ENCODE measurements at regions not wholly inside any gene's neighbourhood (a gene's known extent, or its start where the extent isn't known, plus 50 kb on each side); places are given as distances from the start of the nearest gene placed in this dataset.

DNA sequence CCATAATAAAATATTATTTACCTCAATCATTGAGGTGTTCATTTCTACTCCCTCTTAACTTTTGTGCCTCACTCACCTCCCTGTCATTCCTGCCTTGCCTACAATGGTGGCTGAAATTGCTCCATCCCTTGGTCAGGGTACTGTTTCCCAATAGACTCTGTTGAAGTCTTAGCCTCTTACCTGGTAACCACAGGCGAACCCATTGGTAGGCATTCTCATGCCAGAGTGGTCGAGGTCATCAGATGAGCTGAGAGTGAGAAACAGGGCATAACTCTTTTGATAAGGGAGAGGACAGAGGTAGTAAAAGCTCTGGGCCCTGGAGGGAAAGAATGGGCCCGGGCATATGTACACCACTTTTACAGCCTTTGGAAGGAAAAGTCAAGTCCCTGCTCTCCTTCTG is 265.6 kb downstream of the ARRDC4 start:
- no peaks in the 10 kb centered on the region for H3K9me3 Mint-ChIP-seq
- no peaks in the 10 kb centered on the region for H3K4me1 Mint-ChIP-seq (ENCODE audit: low read depth)
- no peaks in the 10 kb centered on the region for H3K36me3 Mint-ChIP-seq (ENCODE audit: low read depth)
- no peak overlapping the region for H3K27ac Mint-ChIP-seq
- H3K4me3 Mint-ChIP-seq = no peak overlapping the region
- peaks cover 4% of the 10 kb centered on the region for H3K27me3 Mint-ChIP-seq

DNA sequence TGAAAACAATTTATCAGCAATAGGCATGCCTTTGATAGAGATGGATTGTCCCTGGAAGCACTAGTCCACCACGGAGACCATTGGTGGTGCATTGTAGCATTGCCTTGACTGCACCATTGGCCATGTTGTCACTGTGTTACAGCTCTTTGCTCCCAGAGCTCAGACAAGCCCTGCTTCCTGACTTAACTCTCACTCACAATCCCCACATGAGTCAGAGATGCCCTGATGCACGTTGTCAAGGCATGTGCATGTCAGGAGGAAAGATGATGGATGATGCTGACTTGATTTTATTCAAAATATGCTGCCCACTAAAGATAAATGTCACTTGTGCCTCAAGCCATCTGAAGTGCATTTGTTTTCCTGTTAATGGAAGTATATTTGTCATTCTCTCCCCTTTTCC is 266.1 kb downstream of the ARRDC4 start:
- H3K36me3 Mint-ChIP-seq (ENCODE audit: low read depth) = no peaks in the 10 kb centered on the region
- no peaks in the 10 kb centered on the region for H3K4me1 Mint-ChIP-seq (ENCODE audit: low read depth)
- no peak overlapping the region for H3K4me3 Mint-ChIP-seq
- H3K9me3 Mint-ChIP-seq = no peaks in the 10 kb centered on the region
- H3K27me3 Mint-ChIP-seq = peaks cover 4% of the 10 kb centered on the region
- H3K27ac Mint-ChIP-seq = no peak overlapping the region

DNA sequence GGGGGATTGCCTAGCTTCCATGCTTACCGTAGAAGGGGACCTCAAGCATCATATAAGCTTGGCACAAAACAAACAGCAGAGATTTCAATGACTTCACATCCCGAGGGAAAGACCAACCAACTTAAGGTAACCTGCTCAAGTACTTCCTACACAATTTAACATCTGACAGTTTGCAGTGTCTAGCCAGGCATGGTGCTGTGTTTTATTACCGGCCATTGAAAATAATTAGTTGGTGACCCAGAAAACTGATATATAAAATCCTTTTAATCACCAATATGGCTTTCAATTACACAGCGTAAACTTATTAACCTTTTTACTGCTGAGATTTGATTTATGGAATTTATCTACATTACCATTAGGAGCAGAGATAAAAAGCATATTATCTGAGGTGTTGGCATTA is 268.3 kb downstream of the ARRDC4 start:
- Mint-ChIP-seq H3K27me3 (peaks cover 4% of the 10 kb centered on the region), H3K27ac (no peak overlapping the region), H3K4me1 (ENCODE audit: low read depth) (no peaks in the 10 kb centered on the region), H3K4me3 (no peak overlapping the region), H3K36me3 (ENCODE audit: low read depth) (no peaks in the 10 kb centered on the region), H3K9me3 (peaks cover 4% of the 10 kb centered on the region)

DNA sequence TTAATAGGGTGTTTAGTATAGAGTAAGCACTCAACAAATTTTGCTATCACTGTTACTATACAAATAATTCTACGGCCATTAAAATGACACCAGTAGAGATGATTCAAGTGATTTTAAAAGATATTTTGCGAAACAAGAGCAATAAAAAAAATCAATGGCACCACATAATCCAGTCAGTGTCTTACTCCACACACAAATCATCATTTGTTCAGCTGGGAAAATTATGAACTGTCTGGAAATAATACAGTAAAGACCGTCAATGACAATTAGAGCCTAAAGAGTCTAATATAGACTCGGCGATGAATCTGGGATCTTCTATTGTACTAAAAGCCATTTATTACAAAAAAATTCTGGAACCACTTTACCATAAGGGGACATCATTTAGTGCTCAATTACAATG is 270.5 kb downstream of the ARRDC4 start:
- Mint-ChIP-seq H3K4me1 (ENCODE audit: low read depth) (no peaks in the 10 kb centered on the region), H3K4me3 (no peak overlapping the region), H3K9me3 (peaks cover 4% of the 10 kb centered on the region), H3K27me3 (peaks cover 4% of the 10 kb centered on the region), H3K27ac (no peak overlapping the region), H3K36me3 (ENCODE audit: low read depth) (no peaks in the 10 kb centered on the region)

DNA sequence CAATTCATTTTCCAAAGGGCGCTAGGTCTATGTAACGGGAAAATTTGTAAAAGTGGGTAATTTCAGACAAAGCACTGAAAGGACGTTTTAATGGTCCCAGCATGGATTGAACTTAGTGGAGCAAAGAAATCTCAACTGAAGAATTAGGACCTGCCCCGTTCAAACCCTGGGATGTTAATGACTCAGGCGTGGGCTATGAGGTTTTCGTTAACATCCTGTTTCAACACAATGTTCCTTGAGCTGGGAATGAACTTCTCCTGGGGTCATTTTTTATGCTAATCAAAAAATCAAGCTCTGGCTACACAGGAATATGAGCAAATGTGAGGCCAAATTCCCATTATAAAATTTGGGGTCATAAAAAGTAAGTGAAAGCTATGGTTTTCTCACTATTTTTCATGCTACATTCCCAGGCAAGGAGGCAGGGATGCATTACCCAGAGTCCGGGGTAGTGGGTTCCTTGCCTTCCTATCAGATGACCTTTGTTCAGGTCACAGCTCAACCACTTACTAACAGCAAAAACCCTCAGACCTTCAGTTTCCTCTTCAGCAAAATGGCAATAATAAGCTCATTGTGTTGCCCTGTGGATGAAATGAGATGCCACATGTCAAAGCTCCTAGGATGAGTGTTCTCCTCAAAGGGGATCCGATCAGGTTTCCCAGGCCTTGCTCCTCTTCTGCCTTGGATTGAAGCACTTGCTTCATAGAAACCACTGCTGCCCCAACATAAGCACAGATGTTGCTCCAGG is 271.4 kb downstream of the ARRDC4 start:
- H3K27ac Mint-ChIP-seq = no peak overlapping the region
- H3K4me1 Mint-ChIP-seq (ENCODE audit: low read depth) = no peaks in the 10 kb centered on the region
- H3K27me3 Mint-ChIP-seq = peaks cover 4% of the 10 kb centered on the region
- H3K9me3 Mint-ChIP-seq = peaks cover 4% of the 10 kb centered on the region
- no peak overlapping the region for H3K4me3 Mint-ChIP-seq
- no peaks in the 10 kb centered on the region for H3K36me3 Mint-ChIP-seq (ENCODE audit: low read depth)

DNA sequence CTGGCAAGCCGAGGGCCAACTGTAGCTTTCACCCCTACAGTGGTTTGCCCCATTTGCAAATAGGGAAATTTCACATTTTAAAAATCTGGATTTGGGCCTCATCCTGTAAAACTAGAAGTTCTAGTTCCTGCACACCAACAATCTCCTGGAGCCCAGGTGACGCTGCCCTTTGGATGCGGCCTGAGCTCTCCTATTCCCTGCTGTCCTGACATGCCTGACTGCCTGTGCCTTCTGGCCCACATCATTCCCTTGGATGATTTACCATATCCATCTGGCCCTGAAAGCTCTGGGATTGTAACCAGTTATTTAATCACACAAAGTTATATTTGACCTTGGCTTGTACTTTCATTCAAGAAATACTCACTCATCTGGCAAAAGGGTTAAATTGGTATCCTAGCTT is 272.3 kb downstream of the ARRDC4 start:
- Mint-ChIP-seq H3K9me3 (peaks cover 4% of the 10 kb centered on the region), H3K4me3 (no peak overlapping the region), H3K27ac (no peak overlapping the region), H3K36me3 (ENCODE audit: low read depth) (no peaks in the 10 kb centered on the region), H3K4me1 (ENCODE audit: low read depth) (no peaks in the 10 kb centered on the region), H3K27me3 (peaks cover 4% of the 10 kb centered on the region)

DNA sequence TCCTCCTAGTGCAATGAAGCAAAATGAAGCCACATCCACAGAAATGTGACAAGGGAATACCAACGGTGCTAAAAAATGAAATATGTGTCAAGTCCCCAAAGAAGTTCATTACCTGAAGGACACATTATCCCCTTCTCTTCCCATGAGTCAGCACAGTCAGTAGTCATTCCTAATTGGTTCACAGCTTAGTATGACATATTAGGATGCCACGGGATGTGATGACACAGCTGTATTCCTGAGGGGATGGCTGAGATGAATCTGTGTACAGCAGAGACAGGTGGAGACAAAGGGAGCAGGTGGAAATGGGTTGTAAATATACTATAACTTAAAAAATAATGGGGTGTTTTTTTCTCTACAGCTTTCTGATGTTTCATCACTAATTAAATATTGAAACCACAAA is 273.4 kb downstream of the ARRDC4 start:
- peaks cover 6% of the 10 kb centered on the region for H3K27me3 Mint-ChIP-seq
- H3K9me3 Mint-ChIP-seq = peaks cover 4% of the 10 kb centered on the region
- H3K27ac Mint-ChIP-seq = no peak overlapping the region
- H3K36me3 Mint-ChIP-seq (ENCODE audit: low read depth) = no peaks in the 10 kb centered on the region
- H3K4me1 Mint-ChIP-seq (ENCODE audit: low read depth) = no peaks in the 10 kb centered on the region
- H3K4me3 Mint-ChIP-seq = no peak overlapping the region

DNA sequence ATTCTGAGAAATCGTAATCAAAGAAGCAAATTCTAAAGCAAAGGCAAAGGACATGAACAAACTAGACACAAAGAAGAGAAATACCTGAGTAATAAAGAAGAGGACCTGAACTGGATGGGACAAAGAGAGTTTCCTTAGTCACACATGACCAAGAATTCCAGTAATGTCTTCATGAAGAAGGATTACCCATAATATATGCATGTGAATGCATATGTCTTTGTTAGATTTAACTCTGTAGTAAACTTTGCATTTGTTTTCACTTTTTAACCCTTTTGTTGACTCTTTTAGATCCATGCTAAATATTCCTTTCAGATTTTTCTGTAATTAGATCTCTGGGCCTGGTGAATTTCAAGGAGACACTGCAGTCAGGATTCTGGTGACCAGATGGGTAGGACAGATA is 279.8 kb downstream of the ARRDC4 start:
- peaks cover 2% of the 10 kb centered on the region for H3K27me3 Mint-ChIP-seq
- no peak overlapping the region for H3K4me3 Mint-ChIP-seq
- H3K9me3 Mint-ChIP-seq = peaks cover 5% of the 10 kb centered on the region
- H3K4me1 Mint-ChIP-seq (ENCODE audit: low read depth) = no peaks in the 10 kb centered on the region
- H3K36me3 Mint-ChIP-seq (ENCODE audit: low read depth) = no peaks in the 10 kb centered on the region
- no peak overlapping the region for H3K27ac Mint-ChIP-seq

DNA sequence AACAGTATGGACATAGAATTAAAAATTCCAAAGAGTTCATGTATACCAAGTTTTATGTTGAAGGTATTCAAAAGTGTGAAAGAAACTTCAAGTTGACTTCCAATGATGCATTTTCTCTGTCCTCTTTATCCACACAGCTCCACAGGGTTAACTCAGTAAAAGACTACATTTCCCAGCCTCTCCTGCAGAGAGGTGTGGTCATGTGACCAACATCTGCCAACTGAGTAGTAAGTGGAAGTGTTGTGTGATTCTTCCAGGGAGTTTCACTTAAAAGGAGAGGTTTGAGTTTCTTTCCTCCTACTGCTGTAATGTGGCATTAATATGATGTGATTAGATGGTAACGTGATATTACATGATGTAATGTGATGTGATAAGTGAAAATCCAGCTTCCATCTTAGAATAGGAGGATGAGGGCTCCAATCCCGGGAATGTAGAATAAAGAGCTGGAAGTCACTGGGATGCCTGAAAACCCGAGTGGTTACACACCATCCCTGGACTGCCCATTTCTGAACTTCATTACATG is 280.6 kb downstream of the ARRDC4 start:
- Mint-ChIP-seq H3K36me3 (ENCODE audit: low read depth) (no peaks in the 10 kb centered on the region), H3K4me3 (no peak overlapping the region), H3K27ac (no peak overlapping the region), H3K27me3 (peaks cover 2% of the 10 kb centered on the region), H3K9me3 (peaks cover 5% of the 10 kb centered on the region), H3K4me1 (ENCODE audit: low read depth) (no peaks in the 10 kb centered on the region)

DNA sequence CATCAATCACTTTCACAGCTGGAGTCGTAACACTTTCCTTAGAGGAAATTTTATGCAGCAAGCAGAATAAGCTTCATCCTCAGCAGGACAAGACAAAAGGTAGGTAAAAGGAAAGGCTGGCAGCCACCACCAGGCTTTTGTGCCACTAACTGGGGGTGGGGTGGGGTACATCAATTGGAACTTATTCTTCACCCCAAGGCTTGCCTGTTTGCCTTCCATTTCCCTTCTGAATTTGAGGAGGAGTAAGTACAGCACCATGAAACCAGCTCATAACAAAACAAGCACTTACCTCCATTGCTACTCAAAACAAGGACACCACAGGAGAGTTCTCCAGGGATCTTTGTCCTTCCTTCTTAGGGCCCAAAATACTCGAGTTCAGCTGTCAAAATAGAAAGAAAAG is 296.8 kb downstream of the ARRDC4 start:
- no peak overlapping the region for H3K4me3 Mint-ChIP-seq
- H3K27ac Mint-ChIP-seq = no peak overlapping the region
- no peaks in the 10 kb centered on the region for H3K4me1 Mint-ChIP-seq (ENCODE audit: low read depth)
- H3K9me3 Mint-ChIP-seq = peaks cover 5% of the 10 kb centered on the region
- H3K27me3 Mint-ChIP-seq = peaks cover 2% of the 10 kb centered on the region
- no peaks in the 10 kb centered on the region for H3K36me3 Mint-ChIP-seq (ENCODE audit: low read depth)

DNA sequence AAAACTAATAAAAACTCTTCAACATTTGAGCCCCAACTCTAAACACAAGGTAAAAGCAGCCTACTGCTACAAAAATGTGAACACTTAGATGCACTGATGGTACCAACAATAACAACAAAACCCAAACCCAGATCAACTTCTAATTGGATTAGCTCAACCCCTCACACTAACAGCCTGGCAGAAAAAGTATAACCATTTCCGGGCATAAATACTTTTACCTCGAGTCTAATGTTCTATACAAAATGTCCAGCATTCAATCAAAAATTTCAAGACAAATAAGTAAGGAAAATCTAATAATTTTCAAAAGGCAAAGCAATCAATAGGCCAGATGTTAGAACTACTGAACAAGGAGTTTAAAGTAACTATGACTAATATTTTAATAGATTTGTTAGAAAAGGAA is 303.3 kb downstream of the ARRDC4 start:
- Mint-ChIP-seq H3K4me1 (ENCODE audit: low read depth) (no peaks in the 10 kb centered on the region), H3K27ac (no peak overlapping the region), H3K36me3 (ENCODE audit: low read depth) (no peaks in the 10 kb centered on the region), H3K4me3 (no peak overlapping the region), H3K9me3 (peaks cover 16% of the 10 kb centered on the region), H3K27me3 (no peaks in the 10 kb centered on the region)

DNA sequence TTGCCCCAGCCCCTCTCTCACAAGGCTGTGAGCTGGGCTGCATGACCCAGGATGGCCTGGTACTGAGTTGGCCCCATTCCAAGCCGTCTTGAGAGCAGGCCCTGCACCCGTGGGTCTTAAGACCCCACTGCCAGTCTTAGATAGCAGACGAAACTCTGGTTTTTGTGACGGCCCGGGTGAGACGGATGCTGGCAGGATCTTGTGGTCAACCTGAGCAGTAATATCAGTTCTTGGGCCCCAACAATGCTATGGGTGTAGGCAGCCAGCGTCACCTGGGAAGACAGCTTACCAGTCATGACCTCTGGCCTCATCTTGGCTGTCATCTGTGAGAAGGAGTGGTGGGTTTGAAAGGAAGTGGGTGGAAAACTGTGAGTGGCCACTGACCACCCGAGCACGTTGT is 305.8 kb downstream of the ARRDC4 start:
- H3K27ac Mint-ChIP-seq = no peak overlapping the region
- H3K36me3 Mint-ChIP-seq (ENCODE audit: low read depth) = no peaks in the 10 kb centered on the region

DNA sequence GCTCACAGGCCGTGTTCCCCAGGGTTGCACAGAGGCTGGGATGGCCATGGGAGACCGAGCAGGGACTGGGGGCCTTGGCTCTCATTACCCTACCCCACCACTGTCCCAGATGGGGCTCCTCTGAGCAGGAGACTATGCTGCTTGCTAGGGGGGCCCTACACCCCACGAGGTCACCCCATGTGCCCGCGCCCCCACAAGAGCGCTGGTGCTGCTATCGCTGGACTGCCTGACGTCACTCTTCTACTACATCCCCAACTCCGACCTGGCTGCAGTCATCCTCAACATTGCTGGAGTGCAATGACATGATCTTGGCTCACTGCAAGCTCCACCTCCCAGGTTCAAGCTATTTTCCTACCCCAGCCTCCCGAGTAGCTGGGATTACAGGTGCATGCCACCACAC is 307.7 kb downstream of the ARRDC4 start:
- Mint-ChIP-seq H3K4me1 (ENCODE audit: low read depth) (no peaks in the 10 kb centered on the region), H3K27ac (no peak overlapping the region), H3K36me3 (ENCODE audit: low read depth) (no peaks in the 10 kb centered on the region), H3K4me3 (no peak overlapping the region), H3K27me3 (no peaks in the 10 kb centered on the region), H3K9me3 (peaks cover 19% of the 10 kb centered on the region)

More for the DNA sequence above, 305.8 kb downstream of the ARRDC4 start:
- Mint-ChIP-seq H3K27me3 (no peaks in the 10 kb centered on the region), H3K4me1 (ENCODE audit: low read depth) (no peaks in the 10 kb centered on the region), H3K9me3 (peaks cover 19% of the 10 kb centered on the region), H3K4me3 (no peak overlapping the region)

DNA sequence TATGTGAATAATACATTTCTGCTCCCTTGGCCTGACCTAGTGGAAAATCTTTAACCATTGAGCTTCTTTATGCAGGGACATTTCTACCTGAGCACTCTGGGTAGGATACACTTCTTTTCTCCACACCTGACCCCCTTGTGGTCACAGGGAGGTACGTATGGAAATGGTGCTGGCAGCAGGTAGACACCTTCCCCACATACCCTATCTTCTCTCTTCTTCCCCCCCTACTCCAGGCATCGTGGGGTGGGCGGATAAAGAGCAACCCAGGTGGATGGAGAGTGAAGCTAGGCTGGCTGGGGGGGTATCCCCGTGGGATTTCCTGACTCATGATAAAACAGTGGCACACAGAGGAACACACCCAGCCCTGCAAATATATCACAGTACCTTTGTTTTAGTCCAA is 312.1 kb downstream of the ARRDC4 start:
- no peak overlapping the region for H3K4me3 Mint-ChIP-seq
- H3K4me1 Mint-ChIP-seq (ENCODE audit: low read depth) = no peaks in the 10 kb centered on the region
- peaks cover 8% of the 10 kb centered on the region for H3K9me3 Mint-ChIP-seq
- no peak overlapping the region for H3K27ac Mint-ChIP-seq
- H3K36me3 Mint-ChIP-seq (ENCODE audit: low read depth) = no peaks in the 10 kb centered on the region
- no peaks in the 10 kb centered on the region for H3K27me3 Mint-ChIP-seq

DNA sequence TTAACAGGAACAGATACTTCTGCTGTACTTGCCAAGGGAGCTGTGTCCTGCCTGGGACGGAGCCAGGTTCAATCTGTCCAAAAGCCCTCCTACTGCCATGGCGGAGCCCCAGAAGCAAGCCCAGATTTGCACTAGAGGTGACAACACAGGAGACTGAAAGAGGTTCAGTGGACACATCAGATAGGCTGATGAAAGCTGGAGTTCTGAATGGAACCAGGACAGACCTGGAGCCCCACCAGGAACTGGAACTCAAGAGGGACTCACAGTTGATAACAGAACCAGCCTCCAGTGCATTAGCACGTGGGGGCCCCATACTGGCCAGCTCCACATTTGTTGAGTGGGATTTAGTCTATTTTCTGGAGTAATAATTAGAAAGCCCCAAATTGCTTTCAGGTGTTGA is 315.5 kb downstream of the ARRDC4 start:
- H3K9me3 Mint-ChIP-seq = no peaks in the 10 kb centered on the region
- H3K36me3 Mint-ChIP-seq (ENCODE audit: low read depth) = no peaks in the 10 kb centered on the region
- no peak overlapping the region for H3K27ac Mint-ChIP-seq
- no peaks in the 10 kb centered on the region for H3K4me1 Mint-ChIP-seq (ENCODE audit: low read depth)
- H3K4me3 Mint-ChIP-seq = no peak overlapping the region
- H3K27me3 Mint-ChIP-seq = no peaks in the 10 kb centered on the region

DNA sequence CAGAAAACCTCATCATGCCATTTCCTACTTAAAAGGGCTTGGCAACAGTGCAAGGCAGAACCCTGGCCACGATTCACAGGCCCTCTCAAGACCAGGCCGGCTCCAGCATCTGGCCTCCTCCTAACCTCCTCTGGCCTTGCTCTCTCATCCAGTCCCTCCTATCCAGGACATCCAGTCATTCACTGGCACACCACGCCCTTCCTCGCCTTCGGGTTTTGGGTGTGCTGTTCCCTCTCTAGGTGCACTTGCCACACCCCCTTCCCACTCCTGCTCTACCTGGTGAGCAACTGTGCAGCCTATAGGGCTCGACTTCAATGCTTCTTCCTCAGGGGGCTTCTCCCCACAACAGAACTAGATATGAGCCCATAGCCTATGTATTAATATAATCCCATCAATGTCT is 317.1 kb downstream of the ARRDC4 start:
- no peak overlapping the region for H3K4me3 Mint-ChIP-seq
- no peaks in the 10 kb centered on the region for H3K4me1 Mint-ChIP-seq (ENCODE audit: low read depth)
- no peak overlapping the region for H3K27ac Mint-ChIP-seq
- H3K9me3 Mint-ChIP-seq = no peaks in the 10 kb centered on the region
- H3K27me3 Mint-ChIP-seq = peaks cover 2% of the 10 kb centered on the region
- H3K36me3 Mint-ChIP-seq (ENCODE audit: low read depth) = no peaks in the 10 kb centered on the region
